ENCODE measurements at regions not wholly inside any gene's neighbourhood (a gene's known extent, or its start where the extent isn't known, plus 50 kb on each side); places are given as distances from the start of the nearest gene placed in this dataset.

GRCh38 chr6:40253420-40253819 lies 319.2 kb upstream of the MOCS1 start:
- no peaks in the 10 kb centered on the region for H3K27me3 ChIP-seq
- H3K9ac ChIP-seq: no peak overlapping the region
- H3K36me3 ChIP-seq: no peaks in the 10 kb centered on the region
- H4K20me1 ChIP-seq: no peaks in the 10 kb centered on the region
- no peaks in the 10 kb centered on the region for H3K9me3 ChIP-seq
- H3K27ac ChIP-seq: no peak overlapping the region
- no peak overlapping the region for H3K4me3 ChIP-seq
- H3K4me2 ChIP-seq: no peak overlapping the region
- TF ChIP-seq Cebpa-rat (IDR thresholded peaks at IDR 0.05): no peak
- peaks cover 22% of the 10 kb centered on the region for H3K4me1 ChIP-seq

GRCh38 chr6:40252531-40253258 lies 318.4 kb upstream of the MOCS1 start:
- Histone ChIP-seq H3K4me1 (peaks cover 22% of the 10 kb centered on the region), H3K9ac (no peak overlapping the region), H3K4me3 (no peak overlapping the region), H4K20me1 (no peaks in the 10 kb centered on the region), H3K36me3 (no peaks in the 10 kb centered on the region), H3K4me2 (no peak overlapping the region), H3K27ac (no peak overlapping the region; the same call in 1 of the 2 replicates), H3K9me3 (no peaks in the 10 kb centered on the region), H3K27me3 (no peaks in the 10 kb centered on the region)
- TF ChIP-seq Cebpa-rat (IDR thresholded peaks at IDR 0.05): no peak

GRCh38 chr6:40251637-40252300 lies 317.5 kb upstream of the MOCS1 start:
- no peak for TF ChIP-seq Cebpa-rat (IDR thresholded peaks at IDR 0.05)
- Histone ChIP-seq H3K36me3 (no peaks in the 10 kb centered on the region), H4K20me1 (no peaks in the 10 kb centered on the region), H3K27ac (0 out of 2 replicates have a peak overlapping the region, but pooled peaks have one; percentile 24), H3K27me3 (no peaks in the 10 kb centered on the region), H3K9me3 (no peaks in the 10 kb centered on the region), H3K4me3 (no peak overlapping the region), H3K4me2 (peak overlapping the region; percentile 54), H3K9ac (no peak overlapping the region), H3K4me1 (peaks cover 22% of the 10 kb centered on the region)

- Histone ChIP-seq H3K9me3 (no peaks in the 10 kb centered on the region), H3K4me3 (no peak overlapping the region), H3K27me3 (no peaks in the 10 kb centered on the region), H3K9ac (no peak overlapping the region), H3K27ac (no peak overlapping the region), H3K4me2 (no peak overlapping the region), H3K4me1 (peaks cover 22% of the 10 kb centered on the region), H4K20me1 (no peaks in the 10 kb centered on the region), H3K36me3 (no peaks in the 10 kb centered on the region)
- no peak for TF ChIP-seq Cebpa-rat (IDR thresholded peaks at IDR 0.05)
Observed at GRCh38 chr6:40249935-40250334, 315.7 kb upstream of the MOCS1 start.

- Histone ChIP-seq H3K4me2 (no peak overlapping the region), H3K27ac (no peak overlapping the region), H3K9ac (no peak overlapping the region), H3K4me1 (peaks cover 18% of the 10 kb centered on the region), H3K4me3 (no peak overlapping the region), H3K9me3 (no peaks in the 10 kb centered on the region), H3K36me3 (no peaks in the 10 kb centered on the region), H4K20me1 (no peaks in the 10 kb centered on the region), H3K27me3 (no peaks in the 10 kb centered on the region)
- no peak for TF ChIP-seq Cebpa-rat (IDR thresholded peaks at IDR 0.05)
Observed at GRCh38 chr6:40247516-40248115, 313.4 kb upstream of the MOCS1 start.

GRCh38 chr6:40244699-40245098 lies 310.4 kb upstream of the MOCS1 start:
- Histone ChIP-seq H3K4me2 (no peak overlapping the region), H4K20me1 (no peaks in the 10 kb centered on the region), H3K27me3 (no peaks in the 10 kb centered on the region), H3K4me1 (no peaks in the 10 kb centered on the region), H3K4me3 (no peak overlapping the region), H3K9ac (no peak overlapping the region), H3K27ac (no peak overlapping the region), H3K36me3 (no peaks in the 10 kb centered on the region), H3K9me3 (no peaks in the 10 kb centered on the region; the same call in 1 of the 2 replicates)
- TF ChIP-seq Cebpa-rat (IDR thresholded peaks at IDR 0.05): no peak

- no peaks in the 10 kb centered on the region for H3K36me3 ChIP-seq
- H3K4me1 ChIP-seq: no peaks in the 10 kb centered on the region
- no peak overlapping the region for H3K9ac ChIP-seq
- H3K4me2 ChIP-seq: no peak overlapping the region
- H3K27me3 ChIP-seq: no peaks in the 10 kb centered on the region
- no peak overlapping the region for H3K4me3 ChIP-seq
- TF ChIP-seq Cebpa-rat (IDR thresholded peaks at IDR 0.05): no peak
- H4K20me1 ChIP-seq: no peaks in the 10 kb centered on the region
- H3K27ac ChIP-seq: no peak overlapping the region
- H3K9me3 ChIP-seq: peaks cover 13% of the 10 kb centered on the region
Observed at GRCh38 chr6:40232698-40233097, 298.4 kb upstream of the MOCS1 start.

- TF ChIP-seq Cebpa-rat (IDR thresholded peaks at IDR 0.05): no peak
- Histone ChIP-seq H3K4me1 (no peaks in the 10 kb centered on the region), H4K20me1 (no peaks in the 10 kb centered on the region), H3K36me3 (no peaks in the 10 kb centered on the region), H3K4me2 (no peak overlapping the region), H3K4me3 (no peak overlapping the region), H3K27ac (no peak overlapping the region), H3K9ac (no peak overlapping the region), H3K9me3 (peaks cover 22% of the 10 kb centered on the region), H3K27me3 (no peaks in the 10 kb centered on the region)
Observed at GRCh38 chr6:40227735-40228134, 293.5 kb upstream of the MOCS1 start.

GRCh38 chr6:40222354-40222753 lies 288.1 kb upstream of the MOCS1 start:
- TF ChIP-seq Cebpa-rat (IDR thresholded peaks at IDR 0.05): no peak
- Histone ChIP-seq H3K4me2 (no peak overlapping the region), H3K4me1 (no peaks in the 10 kb centered on the region), H4K20me1 (no peaks in the 10 kb centered on the region), H3K9me3 (peaks cover 22% of the 10 kb centered on the region), H3K9ac (no peak overlapping the region), H3K36me3 (no peaks in the 10 kb centered on the region), H3K27me3 (no peaks in the 10 kb centered on the region), H3K4me3 (no peak overlapping the region), H3K27ac (no peak overlapping the region)

- H3K4me3 ChIP-seq: no peak overlapping the region
- no peaks in the 10 kb centered on the region for H4K20me1 ChIP-seq
- no peak overlapping the region for H3K27ac ChIP-seq
- no peak overlapping the region for H3K4me2 ChIP-seq
- no peaks in the 10 kb centered on the region for H3K27me3 ChIP-seq
- no peak overlapping the region for H3K9ac ChIP-seq
- no peaks in the 10 kb centered on the region for H3K4me1 ChIP-seq
- no peak for TF ChIP-seq Cebpa-rat (IDR thresholded peaks at IDR 0.05)
- H3K9me3 ChIP-seq: peaks cover 14% of the 10 kb centered on the region
- no peaks in the 10 kb centered on the region for H3K36me3 ChIP-seq
Observed at GRCh38 chr6:40219799-40220198, 285.5 kb upstream of the MOCS1 start.

Data from BLaER1 (cell line).